Astrocyte (in vitro differentiated cells and primary cell): ENCODE measurements at regions not wholly inside any gene's neighbourhood (a gene's known extent, or its start where the extent isn't known, plus 50 kb on each side); places are given as distances from the start of the nearest gene placed in this dataset.

ENCODE experiments used
- DNase-seq: peaks from one replicate; pipeline ENCODE4 v3.0.0-alpha.2; 2010; ENCODE audit warnings: low read depth
- FAIRE-seq: peaks from 2 replicates; lab custom pipeline; 2011; peaks lifted over from hg19 to GRCh38; lab: Jason Lieb, UNC
- H2AFZ ChIP-seq: 2 replicates; pipeline ENCODE4 v1.6.0; 2012; ENCODE audit warnings: low read depth, low read length, inconsistent platforms
- H3K27ac ChIP-seq: 2 replicates; pipeline ENCODE4 v1.5.1; 2011; ENCODE audit warnings: low read depth, low read length, inconsistent platforms
- H3K27me3 ChIP-seq: 2 replicates; pipeline ENCODE4 v1.6.0; 2011; ENCODE audit warnings: low read length, inconsistent platforms; ENCODE audit not compliant: insufficient read depth
- H3K36me3 ChIP-seq: 2 replicates; pipeline ENCODE4 v1.5.1; 2011; ENCODE audit warnings: low read length, inconsistent platforms; ENCODE audit not compliant: insufficient read depth
- H3K4me1 ChIP-seq: 2 replicates; pipeline ENCODE4 v1.5.1; 2011; ENCODE audit warnings: low read length, inconsistent platforms; ENCODE audit not compliant: insufficient read depth
- H3K4me2 ChIP-seq: 2 replicates; pipeline ENCODE4 v1.6.0; 2012; ENCODE audit warnings: low read length, inconsistent platforms
- H3K4me3 ChIP-seq: 2 replicates; pipeline ENCODE4 v1.5.1; 2011; ENCODE audit warnings: low read depth, mild to moderate bottlenecking, low read length, inconsistent platforms; ENCODE audit not compliant: insufficient read depth
- H3K79me2 ChIP-seq: 2 replicates; pipeline ENCODE4 v1.6.0; 2012; ENCODE audit warnings: mild to moderate bottlenecking, low read length, inconsistent platforms; ENCODE audit not compliant: insufficient read depth
- H3K9ac ChIP-seq: 2 replicates; pipeline ENCODE4 v1.6.0; 2012; ENCODE audit warnings: mild to moderate bottlenecking, low read length, inconsistent platforms
- H3K9me3 ChIP-seq: 2 replicates; pipeline ENCODE4 v1.5.1; 2012; ENCODE audit warnings: low read depth, mild to moderate bottlenecking, low read length, inconsistent platforms; ENCODE audit not compliant: insufficient read depth
- H4K20me1 ChIP-seq: 2 replicates; pipeline ENCODE4 v1.6.0; 2012; ENCODE audit warnings: low read length, inconsistent platforms; ENCODE audit not compliant: insufficient read depth
- H3K27ac Mint-ChIP-seq: one replicate; pipeline ENCODE4 v1.8.0; 2021; ENCODE audit warnings: mild to moderate bottlenecking, mixed read lengths; ENCODE audit not compliant: unreplicated experiment
- H3K27me3 Mint-ChIP-seq: one replicate; pipeline ENCODE4 v1.8.0; 2021; ENCODE audit warnings: low read depth, mixed read lengths; ENCODE audit not compliant: unreplicated experiment
- H3K36me3 Mint-ChIP-seq: one replicate; pipeline ENCODE4 v1.8.0; 2021; ENCODE audit warnings: low read depth, mixed read lengths; ENCODE audit not compliant: unreplicated experiment
- H3K4me1 Mint-ChIP-seq: one replicate; pipeline ENCODE4 v1.8.0; 2021; ENCODE audit warnings: low read depth, mixed read lengths; ENCODE audit not compliant: unreplicated experiment
- H3K4me3 Mint-ChIP-seq: one replicate; pipeline ENCODE4 v1.8.0; 2021; ENCODE audit warnings: mild to moderate bottlenecking, moderate library complexity, mixed read lengths; ENCODE audit not compliant: unreplicated experiment
- H3K9me3 Mint-ChIP-seq: one replicate; pipeline ENCODE4 v1.8.0; 2021; ENCODE audit warnings: mild to moderate bottlenecking, mixed read lengths; ENCODE audit not compliant: unreplicated experiment
- EZH2 ChIP-seq: IDR thresholded peaks from 2 replicates; pipeline ENCODE4 v1.6.1; 2012; ENCODE audit warnings: mild to moderate bottlenecking, low read length, inconsistent platforms; ENCODE audit not compliant: insufficient read depth
- TF ChIP-seq, protein P1 (sequence below): IDR thresholded peaks from 2 replicates; pipeline ENCODE4 v1.5.1; 2011; ENCODE audit warnings: low read depth, mild to moderate bottlenecking, inconsistent platforms, low read length, moderate library complexity; ENCODE audit not compliant: insufficient read depth

- no peak overlapping the region for H3K27ac Mint-ChIP-seq
- H3K9me3 ChIP-seq: peaks cover 3% of the 10 kb centered on the region
- peaks cover 12% of the 10 kb centered on the region for H3K4me1 Mint-ChIP-seq
- peaks cover 14% of the 10 kb centered on the region for H3K9me3 Mint-ChIP-seq
- H3K4me3 Mint-ChIP-seq: no peak overlapping the region
- H3K9ac ChIP-seq: no peak overlapping the region
- H3K27me3 Mint-ChIP-seq: no peaks in the 10 kb centered on the region
- H4K20me1 ChIP-seq: no peaks in the 10 kb centered on the region
- no peaks in the 10 kb centered on the region for H3K27me3 ChIP-seq
- no peak for TF ChIP-seq EZH2
- TF ChIP-seq, protein P1, sequence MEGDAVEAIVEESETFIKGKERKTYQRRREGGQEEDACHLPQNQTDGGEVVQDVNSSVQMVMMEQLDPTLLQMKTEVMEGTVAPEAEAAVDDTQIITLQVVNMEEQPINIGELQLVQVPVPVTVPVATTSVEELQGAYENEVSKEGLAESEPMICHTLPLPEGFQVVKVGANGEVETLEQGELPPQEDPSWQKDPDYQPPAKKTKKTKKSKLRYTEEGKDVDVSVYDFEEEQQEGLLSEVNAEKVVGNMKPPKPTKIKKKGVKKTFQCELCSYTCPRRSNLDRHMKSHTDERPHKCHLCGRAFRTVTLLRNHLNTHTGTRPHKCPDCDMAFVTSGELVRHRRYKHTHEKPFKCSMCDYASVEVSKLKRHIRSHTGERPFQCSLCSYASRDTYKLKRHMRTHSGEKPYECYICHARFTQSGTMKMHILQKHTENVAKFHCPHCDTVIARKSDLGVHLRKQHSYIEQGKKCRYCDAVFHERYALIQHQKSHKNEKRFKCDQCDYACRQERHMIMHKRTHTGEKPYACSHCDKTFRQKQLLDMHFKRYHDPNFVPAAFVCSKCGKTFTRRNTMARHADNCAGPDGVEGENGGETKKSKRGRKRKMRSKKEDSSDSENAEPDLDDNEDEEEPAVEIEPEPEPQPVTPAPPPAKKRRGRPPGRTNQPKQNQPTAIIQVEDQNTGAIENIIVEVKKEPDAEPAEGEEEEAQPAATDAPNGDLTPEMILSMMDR: no peak
- FAIRE-seq (no peak), DNase-seq (no peak)
- H3K4me2 ChIP-seq: no peak overlapping the region
- no peaks in the 10 kb centered on the region for H3K79me2 ChIP-seq
- no peak overlapping the region for H3K4me3 ChIP-seq
- no peak overlapping the region for H3K27ac ChIP-seq
- no peaks in the 10 kb centered on the region for H3K36me3 ChIP-seq
- H3K36me3 Mint-ChIP-seq: no peaks in the 10 kb centered on the region
- H3K4me1 ChIP-seq: no peaks in the 10 kb centered on the region
- no peak overlapping the region for H2AFZ ChIP-seq
Observed at GRCh38 chr12:33012226-33012625, 115.6 kb upstream of the PKP2 start.

GRCh38 chr12:33006106-33006505 is 109.5 kb upstream of the PKP2 start:
- no peak for DNase-seq
- FAIRE-seq: no peak

GRCh38 chr12:33000016-33000415 is 103.4 kb upstream of the PKP2 start:
- Mint-ChIP-seq H3K9me3 (no peaks in the 10 kb centered on the region), H3K27ac (no peak overlapping the region), H3K4me3 (no peak overlapping the region), H3K27me3 (no peaks in the 10 kb centered on the region), H3K4me1 (peaks cover 9% of the 10 kb centered on the region), H3K36me3 (no peaks in the 10 kb centered on the region)
- H3K36me3 ChIP-seq: no peaks in the 10 kb centered on the region
- H3K27me3 ChIP-seq: no peaks in the 10 kb centered on the region
- H4K20me1 ChIP-seq: no peaks in the 10 kb centered on the region
- H3K79me2 ChIP-seq: no peaks in the 10 kb centered on the region
- no peak overlapping the region for H3K4me3 ChIP-seq
- no peak overlapping the region for H3K9ac ChIP-seq
- H3K4me1 ChIP-seq: no peaks in the 10 kb centered on the region
- H3K4me2 ChIP-seq: no peak overlapping the region
- TF ChIP-seq, protein P1: no peak
- TF ChIP-seq EZH2: no peak
- no peak overlapping the region for H3K27ac ChIP-seq
- no peaks in the 10 kb centered on the region for H3K9me3 ChIP-seq
- no peak overlapping the region for H2AFZ ChIP-seq
- no peak for FAIRE-seq
- no peak for DNase-seq

More at GRCh38 chr12:33006106-33006505, 109.5 kb upstream of the PKP2 start:
- no peak overlapping the region for H3K4me2 ChIP-seq
- H3K4me1 ChIP-seq: no peaks in the 10 kb centered on the region
- H3K27ac ChIP-seq: no peak overlapping the region
- no peaks in the 10 kb centered on the region for H3K36me3 Mint-ChIP-seq
- H3K79me2 ChIP-seq: no peaks in the 10 kb centered on the region
- no peaks in the 10 kb centered on the region for H3K27me3 Mint-ChIP-seq
- H2AFZ ChIP-seq: no peak overlapping the region
- H3K27me3 ChIP-seq: no peaks in the 10 kb centered on the region
- no peaks in the 10 kb centered on the region for H3K4me1 Mint-ChIP-seq
- H3K4me3 Mint-ChIP-seq: no peak overlapping the region
- no peak overlapping the region for H3K9ac ChIP-seq
- no peaks in the 10 kb centered on the region for H3K9me3 Mint-ChIP-seq
- H3K4me3 ChIP-seq: no peak overlapping the region
- no peaks in the 10 kb centered on the region for H4K20me1 ChIP-seq
- H3K36me3 ChIP-seq: no peaks in the 10 kb centered on the region
- no peaks in the 10 kb centered on the region for H3K9me3 ChIP-seq
- no peak overlapping the region for H3K27ac Mint-ChIP-seq
- TF ChIP-seq, protein P1: no peak
- no peak for TF ChIP-seq EZH2
